HG03571 (cell line): ENCODE measurements at regions not wholly inside any gene's neighbourhood (a gene's known extent, or its start where the extent isn't known, plus 50 kb on each side); places are given as distances from the start of the nearest gene placed in this dataset.
"Not testable (repeated sequence)": the region's sequence is repeated elsewhere in the genome, so short reads cannot be mapped to it uniquely, and the experiment has no call there.

Source experiments
- ATAC-seq: cut with Tn5 transposase; IDR thresholded peaks from one replicate; pipeline ENCODE4 v1.9.1; 2021; ENCODE audit not compliant: unreplicated experiment

DNA sequence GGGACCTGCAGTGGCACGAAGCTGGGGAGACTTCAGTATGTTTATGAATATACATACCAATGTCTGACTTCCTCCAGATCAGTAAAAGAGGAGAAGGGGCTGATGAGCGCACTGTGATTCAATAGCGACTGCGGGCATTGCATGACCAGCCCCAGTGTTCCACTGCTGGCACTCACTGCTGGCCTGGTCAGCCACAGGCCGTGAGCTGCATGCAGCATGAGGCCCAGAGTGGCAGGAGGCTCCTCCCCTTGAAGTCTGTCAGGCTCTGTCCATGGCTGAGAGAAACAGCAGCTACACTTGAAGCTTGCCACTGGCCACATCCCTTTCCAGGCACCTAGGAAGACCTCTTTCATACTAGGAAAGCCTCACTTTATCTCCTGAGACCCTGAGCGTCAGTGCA is 265.9 kb upstream of the CDYL start:
- ATAC-seq = no peak

DNA sequence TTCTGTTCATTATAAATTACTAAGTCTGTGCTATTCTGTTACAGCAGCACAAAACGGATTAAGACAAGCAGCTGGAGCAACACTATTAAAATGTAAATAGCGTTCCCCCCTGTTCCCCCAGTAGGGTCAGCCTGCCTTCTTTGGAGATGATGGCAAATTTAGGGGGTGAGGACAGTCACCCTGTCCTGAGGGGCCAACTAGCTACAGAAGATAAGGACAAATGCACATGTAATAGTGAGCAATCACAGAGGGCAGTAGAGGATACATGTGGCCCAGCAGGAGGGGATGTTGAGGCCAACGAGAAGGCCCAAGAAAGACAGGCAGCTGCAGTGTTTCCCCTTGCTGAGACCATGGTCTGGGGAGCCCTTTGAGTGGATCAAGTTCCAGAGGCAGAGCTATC is 266.7 kb upstream of the CDYL start:
- ATAC-seq = no peak

DNA sequence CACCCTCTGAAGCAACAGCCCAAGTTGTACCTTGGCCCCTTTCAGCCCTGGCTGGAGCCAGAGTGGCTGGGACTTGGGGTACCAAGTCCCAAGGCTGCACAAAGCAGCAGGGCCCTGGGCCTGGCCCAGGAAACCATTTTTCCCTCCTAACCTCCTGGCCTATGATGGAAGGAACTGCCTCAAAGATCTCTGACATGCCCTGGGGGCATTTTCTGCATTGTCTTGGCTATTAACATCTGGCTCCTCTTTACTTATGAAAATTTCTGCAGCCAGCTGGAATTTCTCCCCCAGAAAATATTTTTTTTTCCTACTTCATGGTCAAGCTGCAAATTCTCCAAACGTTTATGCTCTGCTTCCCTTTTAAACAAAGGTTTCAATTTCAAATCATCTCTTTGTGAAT is 269.4 kb upstream of the CDYL start:
- ATAC-seq = no peak

DNA sequence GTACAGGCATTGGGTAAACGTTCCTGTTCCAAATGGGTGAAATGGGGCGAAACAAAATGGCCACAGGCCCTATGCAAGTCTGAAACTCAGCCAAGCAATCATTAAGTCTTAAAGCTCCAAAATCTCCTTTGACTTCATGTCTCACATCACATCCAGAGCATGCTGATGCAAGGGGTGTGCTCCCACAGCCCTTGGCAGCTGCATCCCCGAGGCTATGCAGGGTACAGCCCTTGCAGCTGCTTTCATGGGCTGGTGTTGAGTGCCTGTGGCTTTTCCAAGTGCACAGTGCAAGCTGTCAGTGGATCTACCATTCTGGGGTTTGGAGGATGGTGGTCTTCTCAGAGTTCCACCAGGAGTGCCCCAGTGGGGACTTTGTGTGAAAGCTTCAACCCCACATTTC is 270.0 kb upstream of the CDYL start:
- ATAC-seq = no peak

DNA sequence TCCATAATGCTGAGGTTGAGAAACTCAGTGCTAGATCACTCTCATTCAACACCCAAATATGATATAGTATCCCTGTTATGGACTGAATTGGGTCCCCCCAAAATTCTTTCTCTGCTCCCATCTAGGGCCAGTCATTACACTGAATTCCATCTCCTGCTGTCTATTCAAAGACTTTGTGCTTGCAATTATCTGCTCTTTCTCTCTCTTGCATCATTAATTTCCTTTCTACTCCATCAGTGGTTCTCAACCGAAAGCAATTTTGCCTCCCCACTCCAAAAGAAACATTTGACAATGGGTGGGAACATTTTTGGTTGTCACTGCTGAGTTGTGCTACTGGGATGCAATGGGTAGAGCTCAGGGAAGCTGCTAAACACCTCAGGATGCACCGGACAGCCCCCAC is 271.5 kb upstream of the CDYL start:
- no peak for ATAC-seq

DNA sequence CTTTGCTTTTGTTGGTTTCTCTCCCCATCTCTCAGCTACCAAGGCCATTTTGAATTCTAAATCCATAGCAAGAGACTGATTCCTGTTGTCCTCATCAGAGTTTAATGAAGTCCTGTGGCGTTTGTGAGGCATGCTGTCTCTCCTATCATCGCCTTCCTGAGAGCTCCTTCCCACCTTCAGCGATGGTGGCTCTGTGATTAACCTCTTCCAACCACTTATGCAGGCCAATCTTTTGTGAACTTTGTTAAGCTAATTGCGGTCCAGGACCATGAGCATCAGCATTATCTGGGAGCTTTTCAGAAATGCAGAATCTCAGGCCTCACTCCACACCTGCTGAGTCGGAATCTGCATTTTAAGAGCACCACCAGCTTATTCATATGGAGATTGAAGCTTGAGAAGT is 272.5 kb upstream of the CDYL start:
- ATAC-seq = no peak

DNA sequence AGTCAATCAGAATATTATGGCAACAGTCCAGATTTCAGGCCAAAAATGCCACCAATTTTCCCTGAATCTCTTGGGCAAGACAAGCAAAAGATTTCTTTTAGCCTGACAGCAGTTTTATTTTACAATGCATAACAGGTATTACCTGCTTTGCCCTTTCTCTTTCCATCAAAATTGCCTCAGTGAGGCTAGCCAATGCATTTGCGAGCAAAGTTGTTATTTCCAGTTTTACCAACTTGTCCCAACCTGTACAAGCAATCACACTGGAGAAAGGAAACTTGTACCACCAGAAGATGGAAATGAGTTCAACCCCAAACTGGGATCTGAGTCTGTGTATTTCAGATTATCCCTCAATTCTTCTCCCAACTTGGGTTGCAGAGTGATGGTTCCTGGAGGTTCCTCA is 279.9 kb upstream of the CDYL start:
- no peak for ATAC-seq

DNA sequence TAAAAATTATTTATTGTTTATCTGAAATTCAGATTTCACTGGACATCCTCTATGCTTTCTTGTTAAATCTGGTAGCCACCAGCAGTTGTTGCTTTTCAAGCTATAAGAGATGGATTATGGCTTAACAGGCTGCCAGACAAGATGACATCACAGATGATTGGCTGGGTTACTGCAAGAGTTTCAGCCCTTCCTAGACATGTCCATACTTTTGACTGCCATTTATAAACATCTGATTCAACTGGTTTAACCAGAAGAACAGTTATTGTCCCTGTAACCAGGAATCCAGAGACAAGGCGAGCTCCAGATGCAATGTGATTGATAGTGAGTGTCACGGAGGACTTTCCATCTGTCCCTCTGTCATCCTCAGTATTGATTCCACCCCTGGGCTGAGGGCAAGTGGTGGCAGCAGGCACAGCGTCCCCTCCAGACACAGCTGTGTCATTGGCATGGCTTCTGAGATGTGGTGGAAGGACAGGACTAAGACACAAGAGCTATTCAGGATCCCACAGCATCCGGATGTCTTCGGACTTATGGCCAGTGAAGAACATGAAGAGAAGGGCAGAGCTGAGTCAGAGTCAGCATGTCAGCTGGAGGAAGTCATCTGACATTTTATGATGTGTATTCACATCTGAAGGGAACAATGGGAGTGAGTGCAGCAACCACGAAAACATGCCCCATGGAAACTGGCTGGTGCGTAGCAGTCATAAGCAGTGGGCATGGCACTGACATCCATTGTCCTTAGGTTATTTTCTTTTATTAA is 284.5 kb upstream of the CDYL start:
- no peak for ATAC-seq

DNA sequence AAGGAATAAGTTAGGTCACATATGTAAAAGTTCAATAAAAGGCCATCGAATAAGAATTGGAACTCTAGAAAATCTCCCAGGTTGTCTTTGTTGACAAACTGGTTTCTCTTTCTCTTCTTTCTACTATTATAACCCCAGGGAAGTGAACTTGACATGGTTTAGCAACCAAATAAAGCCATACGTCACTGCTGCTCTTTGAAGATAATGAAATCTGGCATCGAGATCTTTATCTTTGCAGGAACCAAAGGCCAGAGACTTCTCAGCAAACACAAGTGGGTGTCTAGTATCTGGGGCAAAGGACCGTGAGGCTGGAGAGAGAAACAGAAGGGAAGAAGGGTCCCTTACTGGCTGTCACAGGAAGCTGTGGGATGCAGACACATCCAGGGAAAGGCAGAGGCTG is 286.7 kb upstream of the CDYL start:
- ATAC-seq = no peak

DNA sequence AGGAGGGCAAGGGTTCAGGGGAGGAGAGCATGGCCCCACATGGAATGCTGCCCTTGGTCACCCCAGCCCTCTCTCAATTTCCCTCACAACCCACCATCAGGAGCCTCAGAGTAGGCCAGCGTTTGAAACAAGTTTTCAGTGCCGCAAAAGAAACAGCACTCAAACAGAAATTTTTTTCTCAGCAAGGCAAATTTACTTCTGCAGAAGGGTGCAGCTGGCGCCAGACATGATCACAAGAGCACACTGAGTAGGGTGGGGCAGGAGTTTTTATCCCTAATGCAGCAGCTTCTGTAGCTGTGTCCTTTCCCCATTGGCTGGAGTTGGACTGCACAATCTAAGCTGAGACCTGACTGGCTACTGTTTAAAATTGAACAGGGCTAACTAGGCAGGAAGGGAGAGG is 287.8 kb upstream of the CDYL start:
- no peak for ATAC-seq

DNA sequence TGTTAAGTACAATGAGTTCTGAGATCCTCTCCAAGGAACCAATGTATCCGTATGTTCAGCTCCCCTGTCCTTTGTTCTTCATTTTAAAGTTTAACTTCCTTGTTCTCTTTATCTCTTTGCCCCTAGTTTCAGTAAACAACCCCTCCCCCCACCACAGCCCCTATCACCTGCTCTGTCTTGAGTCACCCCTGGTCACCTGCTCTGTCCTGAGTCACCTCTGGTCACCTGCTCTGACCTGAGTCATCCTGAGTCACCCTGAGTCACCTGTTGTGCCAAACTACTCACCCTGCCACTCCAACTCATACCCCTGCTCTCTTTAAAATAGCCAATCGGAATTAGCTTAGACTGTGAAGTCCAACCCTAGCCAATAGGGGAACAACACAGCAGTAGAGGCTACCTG is 288.7 kb upstream of the CDYL start:
- ATAC-seq = no peak

DNA sequence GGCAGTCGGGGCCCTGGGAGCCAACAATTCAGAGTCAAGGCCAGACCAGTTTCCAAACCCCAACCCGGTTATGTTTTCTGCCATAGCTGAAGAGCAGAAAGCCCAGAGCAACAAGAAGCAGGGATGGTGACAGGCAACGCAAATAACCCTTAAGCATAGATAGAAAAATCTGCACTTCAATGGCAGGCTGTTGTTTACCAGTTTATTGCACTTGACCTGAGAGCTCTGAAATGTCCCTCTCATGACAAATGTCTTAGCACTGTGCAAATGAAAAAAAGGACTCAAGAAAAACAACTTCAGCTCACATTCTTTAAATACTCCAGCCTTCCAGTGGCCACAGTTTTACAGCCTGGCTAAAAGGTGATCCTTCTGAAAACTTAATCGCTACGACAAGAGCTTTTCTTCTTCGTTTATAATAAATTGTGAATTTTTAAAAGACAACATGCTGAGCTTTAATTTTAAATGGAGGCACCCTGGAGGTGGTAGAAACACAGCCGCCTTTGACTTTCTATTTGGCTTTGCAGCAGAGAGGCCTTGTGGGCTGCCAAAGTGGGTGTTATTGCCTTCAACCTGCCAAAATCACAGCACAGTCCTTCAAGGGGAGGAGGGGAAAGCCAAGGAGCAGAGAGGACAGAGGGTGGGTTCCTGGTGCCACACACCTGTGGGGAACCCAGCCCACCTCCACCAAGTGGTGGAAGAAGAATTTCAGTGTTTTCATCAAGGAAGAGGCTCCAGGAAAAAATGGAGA is 289.5 kb upstream of the CDYL start:
- no peak for ATAC-seq

DNA sequence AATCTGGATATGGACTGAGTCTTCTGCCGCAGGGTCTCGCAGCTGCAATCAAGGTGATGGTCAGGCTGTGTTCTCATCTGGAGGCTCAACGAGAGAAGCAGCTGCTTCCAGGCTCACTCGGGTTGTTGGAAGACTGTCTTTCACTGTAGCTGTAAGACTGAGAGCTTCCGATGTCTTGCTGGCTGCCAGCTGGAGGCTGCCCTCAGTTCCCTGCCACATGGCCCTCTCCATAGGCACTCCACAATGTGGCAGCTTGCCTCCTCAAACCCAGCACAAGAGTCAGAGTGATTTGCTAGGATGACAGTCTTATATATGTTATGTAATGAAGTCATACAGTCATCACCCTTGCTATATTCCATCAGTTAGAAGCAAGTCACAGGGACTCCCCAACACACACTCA is 290.5 kb upstream of the CDYL start:
- no peak for ATAC-seq

DNA sequence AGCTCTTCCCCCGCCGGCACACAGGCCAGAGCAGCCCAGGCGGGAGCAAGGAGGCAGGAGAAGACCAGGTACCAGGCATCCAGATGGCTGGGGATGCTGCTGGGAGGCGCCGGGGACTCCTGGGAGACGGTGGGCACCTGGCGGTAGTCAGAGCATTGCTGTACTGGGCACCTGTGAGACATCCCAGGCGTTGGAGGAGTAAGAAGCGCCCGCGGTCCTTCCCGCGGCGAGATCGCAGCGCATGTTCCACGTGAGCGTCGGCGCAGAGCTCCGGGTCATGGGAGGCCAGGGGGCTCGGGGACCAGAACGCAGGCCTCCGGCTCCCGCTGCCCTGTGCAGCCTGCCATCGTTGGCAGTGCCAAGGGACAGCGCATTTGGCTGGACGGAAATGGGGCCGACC is 293.7 kb upstream of the CDYL start:
- no peak for ATAC-seq

DNA sequence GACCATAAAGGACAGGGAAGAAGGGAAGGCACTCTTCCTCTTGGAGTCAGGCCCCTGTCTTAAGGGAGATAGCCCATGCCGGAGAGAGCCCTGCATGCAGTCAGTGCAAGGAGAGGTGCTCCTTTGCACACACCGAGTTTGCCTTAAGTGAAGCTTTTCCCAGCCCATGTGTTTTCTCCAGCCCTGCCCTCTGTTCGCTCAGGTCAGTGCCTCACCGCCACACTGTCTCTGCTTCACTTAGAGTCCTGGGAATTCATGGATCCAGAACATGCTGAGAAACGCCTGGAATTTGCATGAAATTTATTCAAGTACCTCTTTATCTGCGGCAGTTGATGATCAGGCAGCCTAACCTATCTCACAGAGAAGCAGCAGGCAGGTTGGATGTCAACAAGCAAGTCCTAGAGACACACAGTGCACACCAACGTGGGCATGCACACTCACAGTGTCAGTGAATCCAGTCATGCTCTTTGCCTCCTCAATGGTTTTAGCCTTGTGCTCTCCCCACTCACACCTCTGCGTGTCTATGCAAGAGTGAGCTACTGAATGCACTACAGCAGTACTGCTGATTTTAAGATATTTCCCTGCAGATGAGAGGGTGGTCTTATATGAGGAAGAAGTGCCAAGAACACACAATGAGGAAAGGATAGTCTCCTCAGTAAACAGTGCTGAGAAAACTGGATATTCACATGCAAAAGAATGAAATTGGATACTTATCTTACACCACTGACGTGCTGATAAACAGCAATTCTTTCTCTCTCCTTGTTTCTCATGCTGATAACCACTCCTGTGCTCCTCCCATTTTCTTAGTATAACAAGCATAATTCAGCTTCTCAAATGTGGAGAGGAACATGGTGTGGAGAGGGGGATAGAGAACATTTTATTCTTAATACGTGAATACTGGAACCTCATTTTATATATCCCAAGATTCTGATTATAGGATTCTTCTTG is 295.1 kb upstream of the CDYL start:
- no peak for ATAC-seq

DNA sequence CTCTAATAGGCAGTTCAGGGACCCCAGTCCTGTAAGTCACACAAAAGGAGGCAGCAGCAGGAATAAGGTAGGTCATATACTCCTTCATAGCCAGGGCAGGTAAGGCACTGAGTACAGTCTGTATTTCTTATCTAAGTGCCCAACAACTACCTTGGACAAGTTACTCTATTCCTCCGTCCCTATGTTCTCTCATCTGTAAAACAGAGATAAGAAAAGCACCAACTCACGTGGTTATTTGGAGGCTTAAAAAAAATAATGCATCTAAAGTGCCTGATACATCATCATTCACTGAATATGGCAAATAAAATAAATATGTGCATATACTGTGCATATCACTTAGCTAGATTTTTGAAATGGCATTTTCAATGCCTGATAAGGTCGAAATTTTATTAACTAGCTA is 298.1 kb upstream of the CDYL start:
- ATAC-seq = no peak

DNA sequence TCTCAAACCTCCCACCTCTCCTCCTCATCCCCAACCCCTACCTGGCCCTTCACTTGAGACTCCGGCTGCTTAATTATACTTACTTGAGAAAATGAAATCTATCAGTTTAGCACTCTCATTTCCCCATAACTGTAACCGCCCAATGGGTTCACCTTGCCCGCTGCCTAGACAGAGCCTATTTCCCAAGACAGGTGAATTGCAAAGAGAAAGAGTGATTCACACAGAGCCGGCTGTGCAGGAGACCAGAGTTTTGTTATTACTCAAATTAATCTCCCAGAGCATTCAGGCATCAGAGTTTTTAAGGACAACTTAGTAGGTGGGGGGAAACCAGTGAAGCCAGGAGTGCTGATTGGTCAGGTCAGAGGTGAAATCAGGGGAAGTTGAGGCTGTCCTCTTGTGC is 301.4 kb upstream of the CDYL start:
- no peak for ATAC-seq

DNA sequence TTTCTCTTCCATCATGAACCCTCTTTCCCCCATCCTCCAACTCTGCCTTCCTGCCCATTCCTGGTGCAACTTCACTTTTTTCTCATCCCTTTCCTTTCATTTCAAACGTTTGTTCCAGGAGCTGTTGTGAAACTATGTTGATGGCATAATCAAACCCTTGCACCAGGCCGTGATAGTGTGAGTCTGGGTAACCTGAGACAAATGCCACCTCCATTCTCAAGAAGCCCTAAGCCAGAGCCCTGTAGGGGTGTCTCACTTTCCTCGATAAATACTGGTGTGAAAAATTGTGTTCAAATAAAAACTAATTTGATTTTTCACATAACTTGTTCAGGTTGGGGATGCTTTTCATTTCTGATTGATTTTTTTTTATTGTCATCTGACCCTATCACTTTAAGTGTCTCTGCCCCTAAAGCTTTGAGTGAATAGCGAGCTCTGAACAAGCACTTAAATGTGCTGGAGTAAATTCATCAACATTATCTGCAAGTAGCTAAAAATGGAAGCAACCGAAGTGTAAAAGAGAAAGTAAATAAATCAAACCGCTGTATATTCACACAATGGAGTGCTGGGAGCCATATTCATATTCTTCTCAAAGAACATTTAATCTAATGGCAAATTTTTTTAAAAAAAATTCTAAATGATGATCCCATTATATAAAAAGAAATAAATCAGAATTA is 303.1 kb upstream of the CDYL start:
- no peak for ATAC-seq

DNA sequence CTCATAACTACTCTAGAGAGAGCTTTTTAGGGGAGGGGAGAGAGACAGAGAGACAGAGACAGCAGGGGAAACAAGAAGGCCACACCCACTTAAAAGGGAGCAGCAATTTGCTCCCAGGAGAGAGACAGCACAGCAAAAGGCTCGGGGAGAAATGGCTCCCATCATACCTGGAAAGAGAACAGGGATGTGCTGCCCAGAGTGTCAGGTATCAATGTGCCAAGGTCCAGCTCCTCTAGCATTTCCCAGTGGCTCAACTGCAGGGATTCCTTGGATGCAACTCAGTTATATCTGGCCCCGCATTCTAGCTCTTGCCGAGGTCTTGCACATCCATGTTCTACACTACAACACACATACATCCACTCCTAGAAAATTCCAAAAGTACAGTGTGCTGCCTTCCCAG is 304.0 kb upstream of the CDYL start:
- ATAC-seq = no peak

DNA sequence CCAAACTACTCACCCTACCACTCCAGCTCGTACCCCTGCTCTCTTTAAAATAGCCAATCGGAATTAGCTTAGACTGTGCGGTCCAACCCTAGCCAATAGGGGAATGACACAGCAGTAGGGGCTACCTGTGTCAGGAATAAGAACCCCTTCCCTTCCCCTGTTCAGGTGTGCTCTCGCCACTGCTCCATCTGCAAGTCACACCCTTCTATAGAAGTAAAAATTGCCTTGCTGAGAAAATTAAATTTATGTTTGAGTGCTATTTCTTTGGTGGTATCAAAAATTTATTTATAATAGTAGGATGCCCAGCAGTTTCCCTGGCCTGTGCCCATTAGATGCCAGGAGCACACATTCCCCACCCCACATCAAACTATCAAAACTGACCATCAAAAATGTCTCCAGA is 304.7 kb upstream of the CDYL start:
- not testable (repeated sequence) for ATAC-seq

DNA sequence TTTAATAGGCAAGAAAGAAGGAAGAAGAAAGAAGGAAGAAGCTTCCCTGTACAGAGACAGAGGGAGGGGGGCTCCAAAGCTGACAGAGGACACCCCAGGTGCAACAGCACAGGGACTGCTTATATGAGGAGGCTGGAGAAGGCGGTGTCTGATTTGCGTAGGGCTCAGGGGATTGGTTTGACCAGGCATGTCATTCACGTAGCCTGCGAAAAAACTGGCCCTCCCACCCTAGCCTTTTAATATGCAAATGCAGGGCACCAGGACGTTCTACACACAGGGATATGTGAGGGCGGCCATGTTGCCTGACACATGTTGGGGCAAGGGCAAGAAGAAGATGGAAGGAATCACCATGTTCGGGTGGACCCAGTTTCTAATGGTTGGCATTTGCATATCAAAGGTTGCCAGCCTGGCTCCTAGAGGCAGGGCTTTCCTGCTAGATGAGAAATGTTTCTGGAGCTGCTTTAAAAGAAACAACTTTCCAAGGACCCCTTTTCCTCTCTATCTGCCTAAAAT is 305.4 kb upstream of the CDYL start:
- ATAC-seq = no peak
